Esophagus squamous epithelium (tissue), 4 donors: ENCODE measurements at regions not wholly inside any gene's neighbourhood (a gene's known extent, or its start where the extent isn't known, plus 50 kb on each side); places are given as distances from the start of the nearest gene placed in this dataset.

ENCODE experiments used
- POLR2A ChIP-seq, 4 donors: fragments of 450-650 bp; IDR thresholded peaks; one replicate each; pipeline ENCODE4 v1.6.1; 2017; ENCODE audit warnings: antibody characterized with exemption in 4 of 4, mild to moderate bottlenecking in 4 of 4, moderate library complexity in 3 of 4
- TF ChIP-seq, protein P1 (sequence below), 6 experiments: fragments of 450-650 bp in 4 of 6; fragments of 200-600 bp in 2 of 6; sonication (generic) in 2 of 6; IDR thresholded peaks; one replicate each; pipeline ENCODE4 v1.5.1; 2016 to 2019; ENCODE audit warnings: antibody characterized with exemption in 6 of 6, mild to moderate bottlenecking in 4 of 6, moderate library complexity in 4 of 6

GRCh38 chr2:61671561-61672315 lies 133.6 kb upstream of the XPO1 start:
- no peak for TF ChIP-seq POLR2A (IDR thresholded peaks at IDR 0.05)
- TF ChIP-seq, protein P1, sequence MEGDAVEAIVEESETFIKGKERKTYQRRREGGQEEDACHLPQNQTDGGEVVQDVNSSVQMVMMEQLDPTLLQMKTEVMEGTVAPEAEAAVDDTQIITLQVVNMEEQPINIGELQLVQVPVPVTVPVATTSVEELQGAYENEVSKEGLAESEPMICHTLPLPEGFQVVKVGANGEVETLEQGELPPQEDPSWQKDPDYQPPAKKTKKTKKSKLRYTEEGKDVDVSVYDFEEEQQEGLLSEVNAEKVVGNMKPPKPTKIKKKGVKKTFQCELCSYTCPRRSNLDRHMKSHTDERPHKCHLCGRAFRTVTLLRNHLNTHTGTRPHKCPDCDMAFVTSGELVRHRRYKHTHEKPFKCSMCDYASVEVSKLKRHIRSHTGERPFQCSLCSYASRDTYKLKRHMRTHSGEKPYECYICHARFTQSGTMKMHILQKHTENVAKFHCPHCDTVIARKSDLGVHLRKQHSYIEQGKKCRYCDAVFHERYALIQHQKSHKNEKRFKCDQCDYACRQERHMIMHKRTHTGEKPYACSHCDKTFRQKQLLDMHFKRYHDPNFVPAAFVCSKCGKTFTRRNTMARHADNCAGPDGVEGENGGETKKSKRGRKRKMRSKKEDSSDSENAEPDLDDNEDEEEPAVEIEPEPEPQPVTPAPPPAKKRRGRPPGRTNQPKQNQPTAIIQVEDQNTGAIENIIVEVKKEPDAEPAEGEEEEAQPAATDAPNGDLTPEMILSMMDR (IDR thresholded peaks at IDR 0.05) = no peak
